ENCODE measurements at regions not wholly inside any gene's neighbourhood (a gene's known extent, or its start where the extent isn't known, plus 50 kb on each side); places are given as distances from the start of the nearest gene placed in this dataset.

- Histone ChIP-seq H2AFZ (no peak overlapping the region), H3K9ac (no peak overlapping the region), H3K36me3 (ENCODE audit: control insufficient read depth, insufficient read depth, low read length) (no peaks in the 10 kb centered on the region), H3K9me3 (ENCODE audit: control insufficient read depth, low read length) (no peaks in the 10 kb centered on the region), H3K27me3 (ENCODE audit: control insufficient read depth, insufficient read depth, low read length) (no peaks in the 10 kb centered on the region), H3K79me2 (no peaks in the 10 kb centered on the region), H3K27ac (no peak overlapping the region), H3K4me2 (ENCODE audit: low read length) (no peak overlapping the region), H3K4me3 (ENCODE audit: low read depth, low read length) (no peak overlapping the region), H3K4me1 (peaks cover 5% of the 10 kb centered on the region)
- TF ChIP-seq CTCF (IDR thresholded peaks at IDR 0.05) = no peak
Observed at GRCh38 chrX:9280831-9281230, 184.0 kb upstream of the TBL1X start.

- Histone ChIP-seq H3K27ac (no peak overlapping the region), H2AFZ (no peak overlapping the region)
- no peak for TF ChIP-seq CTCF (IDR thresholded peaks at IDR 0.05)
Observed at GRCh38 chrX:9282325-9282724, 182.5 kb upstream of the TBL1X start.

GRCh38 chrX:9285342-9285771 lies 179.5 kb upstream of the TBL1X start:
- Histone ChIP-seq H3K4me2 (ENCODE audit: low read length) (no peak overlapping the region), H3K9me3 (ENCODE audit: control insufficient read depth, low read length) (no peaks in the 10 kb centered on the region), H2AFZ (no peak overlapping the region), H3K4me3 (ENCODE audit: low read depth, low read length) (no peak overlapping the region), H3K9ac (no peak overlapping the region), H3K79me2 (no peaks in the 10 kb centered on the region), H3K27ac (no peak overlapping the region), H3K4me1 (no peaks in the 10 kb centered on the region), H3K36me3 (ENCODE audit: control insufficient read depth, insufficient read depth, low read length) (no peaks in the 10 kb centered on the region), H3K27me3 (ENCODE audit: control insufficient read depth, insufficient read depth, low read length) (no peaks in the 10 kb centered on the region)
- no peak for TF ChIP-seq CTCF (IDR thresholded peaks at IDR 0.05)

More at GRCh38 chrX:9282325-9282724, 182.5 kb upstream of the TBL1X start:
- Histone ChIP-seq H3K9me3 (ENCODE audit: control insufficient read depth, low read length) (no peaks in the 10 kb centered on the region), H3K4me2 (ENCODE audit: low read length) (no peak overlapping the region), H3K9ac (no peak overlapping the region), H3K27me3 (ENCODE audit: control insufficient read depth, insufficient read depth, low read length) (no peaks in the 10 kb centered on the region), H3K4me3 (ENCODE audit: low read depth, low read length) (no peak overlapping the region), H3K4me1 (peaks cover 5% of the 10 kb centered on the region), H3K36me3 (ENCODE audit: control insufficient read depth, insufficient read depth, low read length) (no peaks in the 10 kb centered on the region), H3K79me2 (no peaks in the 10 kb centered on the region)

- H3K27ac ChIP-seq = no peak overlapping the region
- no peaks in the 10 kb centered on the region for H3K79me2 ChIP-seq
- H3K4me3 ChIP-seq (ENCODE audit: low read depth, low read length) = no peak overlapping the region
- no peaks in the 10 kb centered on the region for H3K9me3 ChIP-seq (ENCODE audit: control insufficient read depth, low read length)
- H3K9ac ChIP-seq = no peak overlapping the region
- no peaks in the 10 kb centered on the region for H3K27me3 ChIP-seq (ENCODE audit: control insufficient read depth, insufficient read depth, low read length)
- no peak for TF ChIP-seq CTCF (IDR thresholded peaks at IDR 0.05)
- H3K4me2 ChIP-seq (ENCODE audit: low read length) = no peak overlapping the region
- H3K4me1 ChIP-seq = no peaks in the 10 kb centered on the region
- no peaks in the 10 kb centered on the region for H3K36me3 ChIP-seq (ENCODE audit: control insufficient read depth, insufficient read depth, low read length)
- H2AFZ ChIP-seq = no peak overlapping the region
Observed at GRCh38 chrX:9286234-9286633, 178.6 kb upstream of the TBL1X start.

GRCh38 chrX:9291629-9292028 lies 173.2 kb upstream of the TBL1X start:
- Histone ChIP-seq H3K4me1 (no peaks in the 10 kb centered on the region), H2AFZ (no peak overlapping the region), H3K27ac (no peak overlapping the region), H3K4me2 (ENCODE audit: low read length) (no peak overlapping the region), H3K36me3 (ENCODE audit: control insufficient read depth, insufficient read depth, low read length) (no peaks in the 10 kb centered on the region), H3K9me3 (ENCODE audit: control insufficient read depth, low read length) (no peaks in the 10 kb centered on the region), H3K9ac (no peak overlapping the region), H3K4me3 (ENCODE audit: low read depth, low read length) (no peak overlapping the region), H3K79me2 (no peaks in the 10 kb centered on the region), H3K27me3 (ENCODE audit: control insufficient read depth, insufficient read depth, low read length) (no peaks in the 10 kb centered on the region)
- TF ChIP-seq CTCF (IDR thresholded peaks at IDR 0.05) = no peak

All from parathyroid adenoma (tissue), 2 donors.